IMR-90 (cell line): ENCODE measurements at regions not wholly inside any gene's neighbourhood (a gene's known extent, or its start where the extent isn't known, plus 50 kb on each side); places are given as distances from the start of the nearest gene placed in this dataset.

Experiments
- ATAC-seq: fragments of 200-7000 bp; cut with Tn5 transposase; 2 replicates; pipeline ENCODE4 v1.9.1; 2020; ENCODE audit warnings: low read depth, mild to moderate bottlenecking, moderate library complexity
- BruUV-seq: library from RNA; stranded (reverse); fragments of 400-500 nt; replicated peaks from 2 replicates; lab custom pipeline; 2021; lab: Mats Ljungman, UMichigan
- CTCF ChIA-PET: fragments of 300-600 bp; formaldehyde crosslinking; extraction: SDS; loops from one replicate; lab custom pipeline; 2021; ENCODE audit warnings: antibody characterized with exemption; lab: Yijun Ruan, JAX
- POLR2A ChIA-PET: fragments of 300-600 bp; sonication (Branson Sonifier 250); formaldehyde crosslinking; loops from one replicate; lab custom pipeline; 2022; ENCODE audit warnings: antibody characterized with exemption; ENCODE audit not compliant: unreplicated experiment; lab: Charles Lee
- DNase-seq: peaks from one replicate; pipeline ENCODE4 v3.0.0; 2013
- H2AFZ ChIP-seq: replicated peaks from 2 replicates; pipeline ENCODE3; 2013; ENCODE audit warnings: low read length, mild to moderate bottlenecking; ENCODE audit not compliant: poor library complexity
- H2AK5ac ChIP-seq: 2 replicates; pipeline ENCODE4 v1.6.1; 2013; ENCODE audit warnings: low read depth, low read length, inconsistent platforms
- H2AK9ac ChIP-seq: replicated peaks from 2 replicates; pipeline ENCODE3; 2013; ENCODE audit warnings: mild to moderate bottlenecking, low read depth, low read length, moderate library complexity; ENCODE audit not compliant: poor library complexity
- H2BK120ac ChIP-seq: 2 replicates; pipeline ENCODE4 v1.6.1; 2013; ENCODE audit warnings: low read depth, low read length, inconsistent platforms
- H2BK15ac ChIP-seq: 3 replicates; pipeline ENCODE4 v1.6.1; 2013; ENCODE audit warnings: low read depth, low read length, inconsistent platforms
- H2BK20ac ChIP-seq: 2 replicates; pipeline ENCODE4 v1.6.1; 2013; ENCODE audit warnings: low read depth, mild to moderate bottlenecking, inconsistent platforms, low read length, moderate library complexity
- H2BK5ac ChIP-seq: 2 replicates; pipeline ENCODE4 v1.6.1; 2013; ENCODE audit warnings: mild to moderate bottlenecking, low read depth, low read length, inconsistent platforms; ENCODE audit not compliant: poor library complexity, severe bottlenecking
- H3K14ac ChIP-seq: replicated peaks from 2 replicates; pipeline ENCODE4 v1.6.1; 2013; ENCODE audit warnings: low read depth, low read length, inconsistent platforms
- H3K18ac ChIP-seq: 2 replicates; pipeline ENCODE4 v1.6.1; 2013; ENCODE audit warnings: low read depth, low read length, control low read depth
- H3K23ac ChIP-seq: 2 replicates; pipeline ENCODE4 v1.6.1; 2013; ENCODE audit warnings: low read depth, low read length, inconsistent platforms
- H3K27ac ChIP-seq: 2 replicates; pipeline ENCODE4 v1.5.1; 2013; ENCODE audit warnings: mild to moderate bottlenecking, control low read depth, low read length; ENCODE audit not compliant: insufficient read depth
- H3K27me3 ChIP-seq: 2 replicates; pipeline ENCODE4 v1.6.1; 2013; ENCODE audit warnings: low read length; ENCODE audit not compliant: control insufficient read depth, insufficient read depth
- H3K36me3 ChIP-seq: 2 replicates; pipeline ENCODE4 v1.6.1; 2013; ENCODE audit warnings: low read length, mixed read lengths; ENCODE audit not compliant: control insufficient read depth, insufficient read depth
- H3K4ac ChIP-seq: 2 replicates; pipeline ENCODE4 v1.6.1; 2013; ENCODE audit warnings: low read depth, low read length, inconsistent platforms
- H3K4me1 ChIP-seq: 2 replicates; pipeline ENCODE4 v1.6.1; 2013; ENCODE audit warnings: low read length, mixed read lengths; ENCODE audit not compliant: control insufficient read depth, insufficient read depth
- H3K4me2 ChIP-seq: 2 replicates; pipeline ENCODE4 v1.6.1; 2013; ENCODE audit warnings: low read depth, mild to moderate bottlenecking, control low read depth, low read length, moderate library complexity
- H3K4me3 ChIP-seq: 2 replicates; pipeline ENCODE4 v1.5.1; 2013; ENCODE audit warnings: low read depth, mild to moderate bottlenecking, control low read depth, low read length, moderate library complexity; ENCODE audit not compliant: insufficient read depth
- H3K56ac ChIP-seq: 2 replicates; pipeline ENCODE4 v1.6.1; 2013; ENCODE audit warnings: low read length, inconsistent platforms; ENCODE audit not compliant: insufficient read depth; ENCODE audit errors: extremely low read depth
- H3K79me1 ChIP-seq, 2 experiments: 2 replicates each; pipeline ENCODE4 v1.6.1; 2013; ENCODE audit warnings: low read length in 2 of 2, inconsistent platforms in 1 of 2, low read depth in 1 of 2
- H3K9ac ChIP-seq: 2 replicates; pipeline ENCODE4 v1.6.1; 2013; ENCODE audit warnings: low read depth, low read length, control low read depth
- H3K9me1 ChIP-seq: 2 replicates; pipeline ENCODE4 v1.6.1; 2013; ENCODE audit warnings: low read length, inconsistent platforms; ENCODE audit not compliant: insufficient read depth
- H3K9me3 ChIP-seq: 2 replicates; pipeline ENCODE4 v1.6.1; 2013; ENCODE audit warnings: low read length; ENCODE audit not compliant: control insufficient read depth, insufficient read depth
- H4K20me1 ChIP-seq: 2 replicates; pipeline ENCODE4 v1.6.1; 2013; ENCODE audit warnings: low read length, inconsistent platforms; ENCODE audit not compliant: insufficient read depth
- H4K5ac ChIP-seq: 2 replicates; pipeline ENCODE4 v1.6.1; 2013; ENCODE audit warnings: mild to moderate bottlenecking, low read depth, low read length, control low read depth
- H4K8ac ChIP-seq, 2 experiments: 2 replicates each; pipeline ENCODE4 v1.6.1; 2013; ENCODE audit warnings: low read depth in 2 of 2, low read length in 2 of 2, control low read depth in 1 of 2, inconsistent platforms in 1 of 2
- H4K91ac ChIP-seq: 2 replicates; pipeline ENCODE4 v1.6.1; 2013; ENCODE audit warnings: low read depth, low read length, inconsistent platforms; ENCODE audit not compliant: insufficient read depth
- BHLHE40 ChIP-seq: fragments of 150-350 bp; IDR thresholded peaks from 2 replicates; pipeline ENCODE4 v1.6.1; 2016; ENCODE audit warnings: mild to moderate bottlenecking, low read depth, low read length
- CEBPB ChIP-seq: IDR thresholded peaks from 2 replicates; pipeline ENCODE4 v1.6.1; 2012; ENCODE audit warnings: low read depth, low read length, improper control_type of control experiment
- CHD1 ChIP-seq: IDR thresholded peaks from 2 replicates; pipeline ENCODE4 v1.6.1; 2012; ENCODE audit warnings: low read depth, low read length, improper control_type of control experiment
- FOS ChIP-seq: fragments of 150-350 bp; IDR thresholded peaks from 2 replicates; pipeline ENCODE4 v1.6.1; 2016; ENCODE audit warnings: low read depth, low read length
- MAFK ChIP-seq: IDR thresholded peaks from 2 replicates; pipeline ENCODE4 v1.6.1; 2012; ENCODE audit warnings: low read depth, low read length, improper control_type of control experiment
- MAZ ChIP-seq: IDR thresholded peaks from 2 replicates; pipeline ENCODE4 v1.6.1; 2012; ENCODE audit warnings: low read depth, mild to moderate bottlenecking, low read length, improper control_type of control experiment, moderate library complexity, borderline replicate concordance
- MXI1 ChIP-seq: IDR thresholded peaks from 2 replicates; pipeline ENCODE4 v1.6.1; 2012; ENCODE audit warnings: low read depth, mild to moderate bottlenecking, low read length, moderate library complexity, borderline replicate concordance
- NFE2L2 ChIP-seq: fragments of 150-350 bp; IDR thresholded peaks from 2 replicates; pipeline ENCODE4 v1.6.1; 2016; ENCODE audit warnings: low read depth, mild to moderate bottlenecking, low read length
- POLR2A ChIP-seq: IDR thresholded peaks from 2 replicates; pipeline ENCODE4 v1.6.1; 2012; ENCODE audit warnings: mild to moderate bottlenecking, low read depth, low read length
- RAD21 ChIP-seq: IDR thresholded peaks from 2 replicates; pipeline ENCODE4 v1.6.1; 2012; ENCODE audit warnings: low read length, improper control_type of control experiment
- RCOR1 ChIP-seq: IDR thresholded peaks from 2 replicates; pipeline ENCODE4 v1.6.1; 2012; ENCODE audit warnings: mild to moderate bottlenecking, low read length, improper control_type of control experiment; ENCODE audit not compliant: insufficient replicate concordance
- RFX5 ChIP-seq: IDR thresholded peaks from 2 replicates; pipeline ENCODE4 v1.8.0; 2012; ENCODE audit warnings: low read depth, mild to moderate bottlenecking, low read length, moderate library complexity
- SMC3 ChIP-seq: fragments of 150-350 bp; IDR thresholded peaks from 2 replicates; pipeline ENCODE4 v1.6.1; 2016; ENCODE audit warnings: low read depth, mild to moderate bottlenecking, antibody characterized with exemption, low read length, moderate library complexity
- WGBS, 2 experiments: methylation state at CpG; one replicate each; pipeline versions ENCODE4 v1.1.5 to v1.1.7; 2013; ENCODE audit warnings: missing lambda C conversion rate in 2 of 2; ENCODE audit not compliant: insufficient read length in 1 of 2; ENCODE audit errors: extremely low coverage in 2 of 2; 5-methylcytosine and 5-hydroxymethylcytosine counted together
- dilution Hi-C: fragments of 300-500 bp; cut with HindIII; formaldehyde crosslinking; loops from one replicate; pipeline ENCODE4 v1.14.3; 2018; ENCODE audit warnings: low sequenced_read_pairs; ENCODE audit not compliant: unreplicated experiment
- in situ Hi-C: fragments of 300-500 bp; cut with MboI; formaldehyde crosslinking; loops from 3 replicates; pipeline ENCODE4 v1.14.3; 2019; ENCODE audit warnings: low sequenced_read_pairs, inconsistent platforms, mixed read lengths
- intact Hi-C: fragments of 100-400 bp; cut with micrococcal nuclease; formaldehyde crosslinking; loops from 2 replicates; pipeline ENCODE4 v1.10.0; 2022
- TF ChIP-seq, protein P1 (sequence below): conservative IDR thresholded peaks from 2 replicates; pipeline ENCODE4 v1.5.1; 2012; ENCODE audit warnings: mild to moderate bottlenecking, low read depth, low read length, improper control_type of control experiment
- TF ChIP-seq, protein P2 (sequence below): fragments of 150-350 bp; IDR thresholded peaks from 2 replicates; pipeline ENCODE4 v1.6.1; 2016; ENCODE audit warnings: low read depth, mild to moderate bottlenecking, low read length, moderate library complexity, borderline replicate concordance
- TF ChIP-seq, protein P3 (sequence below): fragments of 150-350 bp; IDR thresholded peaks from 2 replicates; pipeline ENCODE4 v1.6.1; 2017; ENCODE audit warnings: mild to moderate bottlenecking, antibody characterized with exemption, low read length, low read depth

DNA sequence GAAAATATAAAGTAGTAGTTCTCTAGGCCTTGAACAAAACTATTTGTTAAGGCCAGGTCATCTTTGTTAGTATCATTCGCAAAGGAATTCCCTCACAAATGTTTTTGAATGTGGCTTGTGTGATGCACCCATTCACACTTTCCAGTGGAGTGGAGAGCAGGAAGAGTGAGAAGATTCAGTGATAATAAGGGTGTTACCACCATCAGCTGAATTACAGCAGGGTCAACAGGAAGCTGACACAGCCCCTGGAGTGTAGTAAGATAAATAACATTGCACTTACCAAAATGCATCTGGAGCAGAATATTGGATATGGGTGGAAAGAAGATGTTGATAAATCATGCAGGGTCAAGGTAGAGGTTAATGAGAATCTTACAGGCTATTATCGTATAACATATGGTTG lies 231.0 kb downstream of the DSC3 start:
- CTCF ChIA-PET, result no interaction called here
- Histone ChIP-seq H3K9me1 (no peaks in the 10 kb centered on the region), H3K4me2 (no peak overlapping the region), H2AK9ac (no peak overlapping the region), H4K91ac (no peak overlapping the region), H3K56ac (no peak overlapping the region), H3K9me3 (no peaks in the 10 kb centered on the region; the same call in 1 of the 2 replicates), H3K79me1 (no peaks in the 10 kb centered on the region), H3K9ac (no peak overlapping the region), H2BK15ac (no peak overlapping the region), H3K18ac (no peak overlapping the region), H3K36me3 (no peaks in the 10 kb centered on the region), H4K20me1 (no peaks in the 10 kb centered on the region), H4K8ac (no peak overlapping the region), H2AFZ (no peak overlapping the region), H3K4ac (no peak overlapping the region), H3K23ac (no peak overlapping the region), H2AK5ac (no peak overlapping the region), H3K27ac (no peak overlapping the region), H3K4me1 (no peaks in the 10 kb centered on the region), H3K27me3 (no peaks in the 10 kb centered on the region), H3K4me3 (no peak overlapping the region), H2BK120ac (no peak overlapping the region), H2BK20ac (no peak overlapping the region), H2BK5ac (no peak overlapping the region), H4K5ac (no peak overlapping the region), H3K14ac (no peak overlapping the region)
- intact Hi-C loops, result no loop called here
- in situ Hi-C loops, result no loop called here
- BruUV-seq, result no TSS peak
- no CpG with 5 or more reads among the region's 2 CpGs for WGBS, 2 experiments
- no peak for DNase-seq
- POLR2A ChIA-PET, result no interaction called here
- TF ChIP-seq MXI1, result no peak
- TF ChIP-seq MAFK, result no peak
- TF ChIP-seq BHLHE40, result no peak
- no peak for TF ChIP-seq FOS
- TF ChIP-seq, protein P1, sequence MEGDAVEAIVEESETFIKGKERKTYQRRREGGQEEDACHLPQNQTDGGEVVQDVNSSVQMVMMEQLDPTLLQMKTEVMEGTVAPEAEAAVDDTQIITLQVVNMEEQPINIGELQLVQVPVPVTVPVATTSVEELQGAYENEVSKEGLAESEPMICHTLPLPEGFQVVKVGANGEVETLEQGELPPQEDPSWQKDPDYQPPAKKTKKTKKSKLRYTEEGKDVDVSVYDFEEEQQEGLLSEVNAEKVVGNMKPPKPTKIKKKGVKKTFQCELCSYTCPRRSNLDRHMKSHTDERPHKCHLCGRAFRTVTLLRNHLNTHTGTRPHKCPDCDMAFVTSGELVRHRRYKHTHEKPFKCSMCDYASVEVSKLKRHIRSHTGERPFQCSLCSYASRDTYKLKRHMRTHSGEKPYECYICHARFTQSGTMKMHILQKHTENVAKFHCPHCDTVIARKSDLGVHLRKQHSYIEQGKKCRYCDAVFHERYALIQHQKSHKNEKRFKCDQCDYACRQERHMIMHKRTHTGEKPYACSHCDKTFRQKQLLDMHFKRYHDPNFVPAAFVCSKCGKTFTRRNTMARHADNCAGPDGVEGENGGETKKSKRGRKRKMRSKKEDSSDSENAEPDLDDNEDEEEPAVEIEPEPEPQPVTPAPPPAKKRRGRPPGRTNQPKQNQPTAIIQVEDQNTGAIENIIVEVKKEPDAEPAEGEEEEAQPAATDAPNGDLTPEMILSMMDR, result no peak
- TF ChIP-seq POLR2A, result no peak
- no peak for TF ChIP-seq CEBPB
- TF ChIP-seq RCOR1, result no peak
- no peak for TF ChIP-seq SMC3
- TF ChIP-seq NFE2L2, result no peak
- TF ChIP-seq RFX5, result no peak
- TF ChIP-seq CHD1, result no peak
- TF ChIP-seq, protein P2, sequence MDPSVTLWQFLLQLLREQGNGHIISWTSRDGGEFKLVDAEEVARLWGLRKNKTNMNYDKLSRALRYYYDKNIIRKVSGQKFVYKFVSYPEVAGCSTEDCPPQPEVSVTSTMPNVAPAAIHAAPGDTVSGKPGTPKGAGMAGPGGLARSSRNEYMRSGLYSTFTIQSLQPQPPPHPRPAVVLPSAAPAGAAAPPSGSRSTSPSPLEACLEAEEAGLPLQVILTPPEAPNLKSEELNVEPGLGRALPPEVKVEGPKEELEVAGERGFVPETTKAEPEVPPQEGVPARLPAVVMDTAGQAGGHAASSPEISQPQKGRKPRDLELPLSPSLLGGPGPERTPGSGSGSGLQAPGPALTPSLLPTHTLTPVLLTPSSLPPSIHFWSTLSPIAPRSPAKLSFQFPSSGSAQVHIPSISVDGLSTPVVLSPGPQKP, result no peak
- no peak for TF ChIP-seq MAZ
- no peak for TF ChIP-seq RAD21
- TF ChIP-seq, protein P3, sequence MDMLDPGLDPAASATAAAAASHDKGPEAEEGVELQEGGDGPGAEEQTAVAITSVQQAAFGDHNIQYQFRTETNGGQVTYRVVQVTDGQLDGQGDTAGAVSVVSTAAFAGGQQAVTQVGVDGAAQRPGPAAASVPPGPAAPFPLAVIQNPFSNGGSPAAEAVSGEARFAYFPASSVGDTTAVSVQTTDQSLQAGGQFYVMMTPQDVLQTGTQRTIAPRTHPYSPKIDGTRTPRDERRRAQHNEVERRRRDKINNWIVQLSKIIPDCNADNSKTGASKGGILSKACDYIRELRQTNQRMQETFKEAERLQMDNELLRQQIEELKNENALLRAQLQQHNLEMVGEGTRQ, result no peak
- dilution Hi-C loops, result no loop called here
- no peak for ATAC-seq
